ENCODE measurements at regions not wholly inside any gene's neighbourhood (a gene's known extent, or its start where the extent isn't known, plus 50 kb on each side); places are given as distances from the start of the nearest gene placed in this dataset.

GRCh38 chr2:63786471-63786870 is 55.2 kb upstream of the UGP2 start:
- no peak for DNase-seq

DNA sequence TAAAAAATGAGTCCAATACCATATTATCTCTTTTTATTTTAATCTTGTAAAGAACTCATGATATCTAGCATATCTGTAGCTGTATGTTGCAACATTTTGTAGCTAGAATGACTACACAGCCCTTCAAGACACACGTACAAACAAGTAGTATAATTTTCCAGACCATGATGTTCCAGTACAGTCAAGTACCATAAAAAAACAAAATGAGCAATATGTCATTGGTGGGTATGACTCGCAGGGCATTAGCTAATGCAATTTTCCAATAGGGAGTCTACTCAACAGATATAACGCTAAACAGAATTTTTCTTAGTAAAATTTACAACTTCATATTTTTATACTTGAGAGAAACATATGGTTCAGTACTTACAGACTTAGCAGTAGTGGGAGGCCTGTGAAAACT is 53.6 kb upstream of the UGP2 start:
- DNase-seq: no peak

GRCh38 chr2:63789338-63790020 is 52.2 kb upstream of the UGP2 start:
- DNase-seq: no peak

GRCh38 chr2:63790491-63790890 is 51.2 kb upstream of the UGP2 start:
- no peak for DNase-seq

- no peak for DNase-seq
Observed at GRCh38 chr2:63790906-63791305, 50.8 kb upstream of the UGP2 start.

DNA sequence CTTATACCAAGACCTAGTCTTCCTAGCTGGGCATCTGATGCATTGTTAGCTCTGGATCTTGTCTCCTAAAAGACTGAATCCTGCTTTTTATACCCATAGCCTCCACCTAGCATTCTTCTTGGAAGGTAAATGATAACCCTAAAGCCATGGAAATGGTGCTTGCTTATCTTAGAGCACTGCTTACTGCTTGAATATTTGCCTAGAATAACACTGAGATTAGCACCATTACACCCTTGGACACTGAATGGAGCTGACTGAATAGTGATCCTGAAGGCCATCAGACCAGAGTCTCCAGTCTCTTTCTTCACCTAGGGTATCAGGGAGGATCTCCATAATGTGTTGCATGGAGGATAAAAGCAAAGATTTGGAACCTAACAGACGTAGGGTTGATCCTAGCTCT is 50.3 kb upstream of the UGP2 start:
- DNase-seq: no peak
